AG09309 (cell line): ENCODE measurements at regions not wholly inside any gene's neighbourhood (a gene's known extent, or its start where the extent isn't known, plus 50 kb on each side); places are given as distances from the start of the nearest gene placed in this dataset.

Experiments
- DNase-seq: peaks from one replicate; pipeline ENCODE4 v3.0.0-alpha.2; 2010; ENCODE audit warnings: low read depth
- H3K4me3 ChIP-seq: 2 replicates; pipeline ENCODE4 v1.5.1; 2011; ENCODE audit warnings: mild to moderate bottlenecking, low read depth, low read length, moderate library complexity; ENCODE audit not compliant: control insufficient read depth
- CTCF ChIP-seq: IDR thresholded peaks from 2 replicates; pipeline ENCODE4 v1.5.1; 2011; ENCODE audit warnings: mild to moderate bottlenecking, low read depth, low read length, inconsistent platforms; ENCODE audit not compliant: insufficient read depth, control insufficient read depth; ENCODE audit errors: missing control alignments

GRCh38 chr2:59425247-59425646 lies 1128.2 kb downstream of the BCL11A start:
- DNase-seq = no peak
- H3K4me3 ChIP-seq = no peak overlapping the region
- TF ChIP-seq CTCF = no peak

GRCh38 chr2:59413751-59414570 lies 1139.5 kb downstream of the BCL11A start:
- DNase-seq = no peak
- no peak for TF ChIP-seq CTCF
- no peak overlapping the region for H3K4me3 ChIP-seq

GRCh38 chr2:59399126-59399525 lies 1154.3 kb downstream of the BCL11A start:
- no peak for DNase-seq
- no peak for TF ChIP-seq CTCF
- no peak overlapping the region for H3K4me3 ChIP-seq

- DNase-seq = no peak
- no peak for TF ChIP-seq CTCF
- no peak overlapping the region for H3K4me3 ChIP-seq
Observed at GRCh38 chr2:59398081-59398480, 1155.4 kb downstream of the BCL11A start.

GRCh38 chr2:59395119-59395518 lies 1154.0 kb upstream of the FANCL start:
- TF ChIP-seq CTCF = no peak
- H3K4me3 ChIP-seq = no peak overlapping the region
- DNase-seq = no peak

GRCh38 chr2:59391896-59392295 lies 1150.8 kb upstream of the FANCL start:
- H3K4me3 ChIP-seq = no peak overlapping the region
- no peak for DNase-seq
- no peak for TF ChIP-seq CTCF
